Left ventricle myocardium inferior (tissue), 1 donor: ENCODE measurements at regions not wholly inside any gene's neighbourhood (a gene's known extent, or its start where the extent isn't known, plus 50 kb on each side); places are given as distances from the start of the nearest gene placed in this dataset.

ENCODE experiments used
- DNase-seq: peaks from one replicate; pipeline ENCODE4 v3.0.0-alpha.2; 2020
- H3K27ac ChIP-seq: fragments of 200-600 bp; replicated peaks from 2 replicates; pipeline ENCODE4 v1.8.0; 2021
- H3K27me3 ChIP-seq: fragments of 200-600 bp; 2 replicates; pipeline ENCODE4 v1.8.0; 2021; ENCODE audit warnings: low read depth
- H3K36me3 ChIP-seq: fragments of 200-600 bp; 2 replicates; pipeline ENCODE4 v1.8.0; 2021
- H3K4me1 ChIP-seq: fragments of 200-600 bp; 2 replicates; pipeline ENCODE4 v1.8.0; 2021
- H3K4me3 ChIP-seq: fragments of 200-600 bp; 2 replicates; pipeline ENCODE4 v1.8.0; 2021; ENCODE audit warnings: mild to moderate bottlenecking, moderate library complexity
- H3K9me3 ChIP-seq: fragments of 200-600 bp; replicated peaks from 2 replicates; pipeline ENCODE4 v1.8.0; 2021
- intact Hi-C: fragments of 100-400 bp; cut with micrococcal nuclease; formaldehyde crosslinking; loops from one replicate; pipeline ENCODE4 v1.11.0; 2022
- TF ChIP-seq, protein P1 (sequence below): fragments of 200-600 bp; IDR thresholded peaks from 2 replicates; pipeline ENCODE4 v1.8.0; 2021; ENCODE audit warnings: antibody characterized with exemption, mild to moderate bottlenecking, borderline replicate concordance
- donor health status: DM: no; HTN: yes; CAD: no; lungs with severe emphysema.

GRCh38 chr14:39880965-39881364 is 448.7 kb upstream of the FBXO33 start:
- Histone ChIP-seq H3K27ac (no peak overlapping the region), H3K4me1 (no peaks in the 10 kb centered on the region), H3K9me3 (no peaks in the 10 kb centered on the region), H3K27me3 (no peaks in the 10 kb centered on the region), H3K36me3 (no peaks in the 10 kb centered on the region), H3K4me3 (no peak overlapping the region)
- DNase-seq, result no peak
- TF ChIP-seq, protein P1, sequence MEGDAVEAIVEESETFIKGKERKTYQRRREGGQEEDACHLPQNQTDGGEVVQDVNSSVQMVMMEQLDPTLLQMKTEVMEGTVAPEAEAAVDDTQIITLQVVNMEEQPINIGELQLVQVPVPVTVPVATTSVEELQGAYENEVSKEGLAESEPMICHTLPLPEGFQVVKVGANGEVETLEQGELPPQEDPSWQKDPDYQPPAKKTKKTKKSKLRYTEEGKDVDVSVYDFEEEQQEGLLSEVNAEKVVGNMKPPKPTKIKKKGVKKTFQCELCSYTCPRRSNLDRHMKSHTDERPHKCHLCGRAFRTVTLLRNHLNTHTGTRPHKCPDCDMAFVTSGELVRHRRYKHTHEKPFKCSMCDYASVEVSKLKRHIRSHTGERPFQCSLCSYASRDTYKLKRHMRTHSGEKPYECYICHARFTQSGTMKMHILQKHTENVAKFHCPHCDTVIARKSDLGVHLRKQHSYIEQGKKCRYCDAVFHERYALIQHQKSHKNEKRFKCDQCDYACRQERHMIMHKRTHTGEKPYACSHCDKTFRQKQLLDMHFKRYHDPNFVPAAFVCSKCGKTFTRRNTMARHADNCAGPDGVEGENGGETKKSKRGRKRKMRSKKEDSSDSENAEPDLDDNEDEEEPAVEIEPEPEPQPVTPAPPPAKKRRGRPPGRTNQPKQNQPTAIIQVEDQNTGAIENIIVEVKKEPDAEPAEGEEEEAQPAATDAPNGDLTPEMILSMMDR, result no peak
- intact Hi-C loops, result no loop called here

- H3K4me1 ChIP-seq, result no peaks in the 10 kb centered on the region
- DNase-seq, result no peak
- no peaks in the 10 kb centered on the region for H3K36me3 ChIP-seq
- no peak overlapping the region for H3K27ac ChIP-seq
- H3K4me3 ChIP-seq, result no peak overlapping the region
- no peaks in the 10 kb centered on the region for H3K9me3 ChIP-seq
- no peaks in the 10 kb centered on the region for H3K27me3 ChIP-seq
- TF ChIP-seq, protein P1, result no peak
- intact Hi-C loops, result no loop called here
Measured at GRCh38 chr14:39880106-39880695, 448.0 kb upstream of the FBXO33 start.

- no peak for DNase-seq
- TF ChIP-seq, protein P1, result no peak
- Histone ChIP-seq H3K36me3 (no peaks in the 10 kb centered on the region), H3K27me3 (no peaks in the 10 kb centered on the region), H3K27ac (no peak overlapping the region), H3K4me3 (no peak overlapping the region), H3K9me3 (no peaks in the 10 kb centered on the region), H3K4me1 (no peaks in the 10 kb centered on the region)
- intact Hi-C loops, result no loop called here
Measured at GRCh38 chr14:39877577-39878190, 445.5 kb upstream of the FBXO33 start.

DNA sequence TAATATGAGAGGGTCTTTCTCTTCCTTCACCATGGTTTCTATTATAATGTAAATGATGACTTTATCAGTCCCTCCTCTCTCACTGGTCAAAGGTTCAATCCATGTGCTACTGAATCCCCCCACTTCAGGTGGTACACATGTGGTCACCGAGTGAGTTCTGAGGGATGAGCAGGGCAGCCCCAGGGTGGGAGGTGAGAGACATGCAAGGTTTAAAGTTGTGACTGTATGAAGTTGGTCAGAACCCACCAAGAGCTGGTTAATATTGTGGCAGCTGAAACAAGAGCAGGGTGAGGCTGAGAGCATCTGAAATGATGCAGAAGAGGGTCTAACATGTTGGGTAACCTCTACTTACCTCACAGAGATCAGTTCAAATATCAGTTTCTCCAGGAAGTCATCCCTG is 444.7 kb upstream of the FBXO33 start:
- no peak for DNase-seq
- TF ChIP-seq, protein P1, result no peak
- intact Hi-C loops, result no loop called here

GRCh38 chr14:39875028-39875427 is 442.8 kb upstream of the FBXO33 start:
- no peaks in the 10 kb centered on the region for H3K9me3 ChIP-seq
- no peak for DNase-seq

More for the DNA sequence above, 444.7 kb upstream of the FBXO33 start:
- Histone ChIP-seq H3K4me3 (no peak overlapping the region), H3K27me3 (no peaks in the 10 kb centered on the region), H3K36me3 (no peaks in the 10 kb centered on the region), H3K4me1 (no peaks in the 10 kb centered on the region), H3K27ac (no peak overlapping the region), H3K9me3 (no peaks in the 10 kb centered on the region)

More at GRCh38 chr14:39875028-39875427, 442.8 kb upstream of the FBXO33 start:
- no peaks in the 10 kb centered on the region for H3K36me3 ChIP-seq
- no peaks in the 10 kb centered on the region for H3K27me3 ChIP-seq
- H3K4me3 ChIP-seq, result no peak overlapping the region
- H3K27ac ChIP-seq, result no peak overlapping the region
- no peaks in the 10 kb centered on the region for H3K4me1 ChIP-seq
- intact Hi-C loops, result no loop called here
- TF ChIP-seq, protein P1, result no peak
